Osteoblast (primary cell): ENCODE measurements at regions not wholly inside any gene's neighbourhood (a gene's known extent, or its start where the extent isn't known, plus 50 kb on each side); places are given as distances from the start of the nearest gene placed in this dataset.
A peak's percentile ranks its signal among the peaks of the same experiment; 100 is the strongest.

ENCODE experiments used
- DNase-seq: peaks from one replicate; pipeline ENCODE4 v3.0.0; 2011; ENCODE audit warnings: low spot score, mixed read lengths; ENCODE audit not compliant: insufficient read length; ENCODE audit errors: missing footprints
- H2AFZ ChIP-seq: 2 replicates; pipeline ENCODE4 v1.6.0; 2011; ENCODE audit warnings: mild to moderate bottlenecking, low read length
- H3K27ac ChIP-seq: 2 replicates; pipeline ENCODE4 v1.5.1; 2011; ENCODE audit warnings: mild to moderate bottlenecking, low read depth, low read length, moderate library complexity
- H3K27me3 ChIP-seq: 2 replicates; pipeline ENCODE4 v1.6.0; 2012; ENCODE audit warnings: mild to moderate bottlenecking, control low read depth, inconsistent platforms, low read length, moderate library complexity; ENCODE audit not compliant: insufficient read depth
- H3K36me3 ChIP-seq: 2 replicates; pipeline ENCODE4 v1.5.1; 2011; ENCODE audit warnings: mild to moderate bottlenecking, low read length, control low read depth, moderate library complexity; ENCODE audit not compliant: insufficient read depth
- H3K4me1 ChIP-seq: 2 replicates; pipeline ENCODE4 v1.5.1; 2011; ENCODE audit warnings: mild to moderate bottlenecking, low read length, control low read depth, moderate library complexity; ENCODE audit not compliant: insufficient read depth
- H3K4me2 ChIP-seq: 2 replicates; pipeline ENCODE4 v1.6.0; 2011; ENCODE audit warnings: mild to moderate bottlenecking, low read length; ENCODE audit not compliant: insufficient read depth
- H3K4me3 ChIP-seq: fragments of 200-600 bp; sonication (generic); 3 replicates; pipeline ENCODE4 v1.5.1; 2012; ENCODE audit warnings: mild to moderate bottlenecking, low read length, inconsistent platforms; ENCODE audit not compliant: insufficient read depth
- H3K79me2 ChIP-seq: 2 replicates; pipeline ENCODE4 v1.6.0; 2012; ENCODE audit warnings: mild to moderate bottlenecking, low read length, control low read depth, inconsistent platforms; ENCODE audit not compliant: insufficient read depth
- H3K9me3 ChIP-seq: 2 replicates; pipeline ENCODE4 v1.5.1; 2011; ENCODE audit warnings: low read depth, low read length, control low read depth
- H4K20me1 ChIP-seq: 2 replicates; pipeline ENCODE4 v1.6.0; 2012; ENCODE audit warnings: mild to moderate bottlenecking, low read length, control low read depth; ENCODE audit not compliant: insufficient read depth
- CTCF ChIP-seq: IDR thresholded peaks from 2 replicates; pipeline ENCODE4 v1.5.1; 2011; ENCODE audit warnings: mild to moderate bottlenecking, low read depth, low read length, moderate library complexity; ENCODE audit errors: extremely low read depth

- H3K27me3 ChIP-seq: no peaks in the 10 kb centered on the region
- no peak for TF ChIP-seq CTCF
- no peaks in the 10 kb centered on the region for H3K9me3 ChIP-seq
- no peak overlapping the region for H3K4me2 ChIP-seq
- no peak for DNase-seq
- no peak overlapping the region for H3K4me3 ChIP-seq
- H3K36me3 ChIP-seq: no peaks in the 10 kb centered on the region
- H3K4me1 ChIP-seq: no peaks in the 10 kb centered on the region
- no peak overlapping the region for H3K27ac ChIP-seq
- H2AFZ ChIP-seq: no peak overlapping the region
- no peaks in the 10 kb centered on the region for H3K79me2 ChIP-seq
- H4K20me1 ChIP-seq: no peaks in the 10 kb centered on the region
These were observed 164.1 kb upstream of the OLIG3 start for GRCh38 chr6:137658287-137658686.

DNA sequence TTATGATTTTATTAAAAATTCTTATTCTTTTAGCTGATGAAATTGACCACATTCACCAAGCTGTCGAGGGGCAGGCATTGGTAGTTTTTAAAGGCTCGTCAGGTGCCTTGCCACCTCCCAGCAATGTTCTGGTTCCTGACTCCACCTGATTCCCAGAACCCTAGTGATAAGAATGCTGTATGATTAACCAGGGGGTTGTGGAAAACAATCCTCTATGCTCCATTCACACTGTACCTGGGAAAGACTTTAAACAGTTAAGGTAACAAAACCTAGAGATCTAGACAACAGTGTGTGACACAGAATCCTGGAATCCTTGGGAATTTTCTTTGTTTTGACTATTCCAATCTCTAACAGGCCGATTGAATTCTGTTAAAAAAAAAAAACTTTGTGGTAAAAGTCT is 165.7 kb upstream of the OLIG3 start:
- no peak for DNase-seq
- Histone ChIP-seq H3K27me3 (no peaks in the 10 kb centered on the region), H3K4me3 (no peak overlapping the region)

GRCh38 chr6:137660296-137660731 is 166.1 kb upstream of the OLIG3 start:
- no peak for DNase-seq
- H3K27ac ChIP-seq: no peak overlapping the region
- no peaks in the 10 kb centered on the region for H4K20me1 ChIP-seq
- TF ChIP-seq CTCF: no peak
- no peak overlapping the region for H3K4me2 ChIP-seq
- no peak overlapping the region for H3K4me3 ChIP-seq
- H3K27me3 ChIP-seq: no peaks in the 10 kb centered on the region
- no peak overlapping the region for H2AFZ ChIP-seq
- H3K4me1 ChIP-seq: no peaks in the 10 kb centered on the region
- H3K36me3 ChIP-seq: no peaks in the 10 kb centered on the region
- H3K79me2 ChIP-seq: no peaks in the 10 kb centered on the region
- H3K9me3 ChIP-seq: no peaks in the 10 kb centered on the region

More for the DNA sequence above, 165.7 kb upstream of the OLIG3 start:
- no peaks in the 10 kb centered on the region for H3K79me2 ChIP-seq
- H3K36me3 ChIP-seq: no peaks in the 10 kb centered on the region
- H3K9me3 ChIP-seq: no peaks in the 10 kb centered on the region
- H3K4me2 ChIP-seq: no peak overlapping the region
- TF ChIP-seq CTCF: no peak
- no peaks in the 10 kb centered on the region for H4K20me1 ChIP-seq
- no peak overlapping the region for H3K27ac ChIP-seq
- H2AFZ ChIP-seq: no peak overlapping the region
- no peaks in the 10 kb centered on the region for H3K4me1 ChIP-seq

DNA sequence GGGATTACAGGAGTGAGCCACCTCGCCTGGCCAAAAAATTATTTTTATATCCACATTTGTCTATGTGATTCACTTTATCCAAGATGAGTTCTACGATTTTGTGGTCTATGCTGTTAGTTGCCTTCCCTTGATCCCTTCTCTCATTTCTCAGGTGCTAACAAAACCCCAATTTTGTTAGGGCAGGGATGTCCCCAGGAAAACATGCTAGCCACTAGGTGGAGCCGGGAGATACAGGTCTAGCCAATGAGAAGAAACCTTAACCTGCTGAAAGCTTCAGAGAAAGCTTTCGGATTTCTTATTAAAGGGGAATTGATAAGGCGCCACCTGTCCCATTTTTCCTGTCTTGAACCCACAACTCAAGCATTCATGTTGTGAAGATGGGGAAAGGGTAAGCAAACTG is 167.4 kb upstream of the OLIG3 start:
- no peaks in the 10 kb centered on the region for H3K79me2 ChIP-seq
- DNase-seq: no peak
- H3K36me3 ChIP-seq: no peaks in the 10 kb centered on the region
- no peaks in the 10 kb centered on the region for H3K27me3 ChIP-seq
- H3K27ac ChIP-seq: no peak overlapping the region
- no peaks in the 10 kb centered on the region for H4K20me1 ChIP-seq
- no peak overlapping the region for H2AFZ ChIP-seq
- no peak overlapping the region for H3K4me2 ChIP-seq
- peak; percentile 54 for TF ChIP-seq CTCF
- no peak overlapping the region for H3K4me3 ChIP-seq
- H3K4me1 ChIP-seq: no peaks in the 10 kb centered on the region
- no peaks in the 10 kb centered on the region for H3K9me3 ChIP-seq
